IPS-18a (cell line): ENCODE measurements at regions not wholly inside any gene's neighbourhood (a gene's known extent, or its start where the extent isn't known, plus 50 kb on each side); places are given as distances from the start of the nearest gene placed in this dataset.
"Not testable (repeated sequence)": the region's sequence is repeated elsewhere in the genome, so short reads cannot be mapped to it uniquely, and the experiment has no call there.

Source experiments
- H3K27ac ChIP-seq: one replicate; pipeline ENCODE4 v1.5.1; 2013; ENCODE audit warnings: low read length
- H3K27me3 ChIP-seq: one replicate; pipeline ENCODE4 v1.6.1; 2013; ENCODE audit warnings: mild to moderate bottlenecking, low read length; ENCODE audit not compliant: control insufficient read depth, insufficient read depth
- H3K36me3 ChIP-seq: one replicate; pipeline ENCODE4 v1.6.1; 2013; ENCODE audit warnings: low read depth, low read length; ENCODE audit not compliant: control insufficient read depth
- H3K4me1 ChIP-seq: one replicate; pipeline ENCODE4 v1.6.1; 2013; ENCODE audit warnings: low read depth, low read length; ENCODE audit not compliant: control insufficient read depth
- H3K4me3 ChIP-seq: one replicate; pipeline ENCODE4 v1.5.1; 2013; ENCODE audit warnings: low read length
- H3K9ac ChIP-seq: one replicate; pipeline ENCODE4 v1.6.1; 2013; ENCODE audit warnings: mild to moderate bottlenecking, low read length, moderate library complexity
- H3K9me3 ChIP-seq: one replicate; pipeline ENCODE4 v1.6.1; 2013; ENCODE audit warnings: low read depth, low read length; ENCODE audit not compliant: control insufficient read depth

- no peak overlapping the region for H3K4me3 ChIP-seq
- H3K36me3 ChIP-seq: no peaks in the 10 kb centered on the region
- no peaks in the 10 kb centered on the region for H3K27me3 ChIP-seq
- no peak overlapping the region for H3K9ac ChIP-seq
- H3K4me1 ChIP-seq: no peaks in the 10 kb centered on the region
- peaks cover 17% of the 10 kb centered on the region for H3K9me3 ChIP-seq
- no peak overlapping the region for H3K27ac ChIP-seq
Observed at GRCh38 chr12:126974779-126975178, 1292.2 kb upstream of the TMEM132C start.

- H3K9me3 ChIP-seq: peaks cover 21% of the 10 kb centered on the region
- H3K36me3 ChIP-seq: no peaks in the 10 kb centered on the region
- H3K4me1 ChIP-seq: no peaks in the 10 kb centered on the region
- no peaks in the 10 kb centered on the region for H3K27me3 ChIP-seq
- H3K27ac ChIP-seq: no peak overlapping the region
- no peak overlapping the region for H3K9ac ChIP-seq
- no peak overlapping the region for H3K4me3 ChIP-seq
Observed at GRCh38 chr12:126976579-126976978, 1290.4 kb upstream of the TMEM132C start.

DNA sequence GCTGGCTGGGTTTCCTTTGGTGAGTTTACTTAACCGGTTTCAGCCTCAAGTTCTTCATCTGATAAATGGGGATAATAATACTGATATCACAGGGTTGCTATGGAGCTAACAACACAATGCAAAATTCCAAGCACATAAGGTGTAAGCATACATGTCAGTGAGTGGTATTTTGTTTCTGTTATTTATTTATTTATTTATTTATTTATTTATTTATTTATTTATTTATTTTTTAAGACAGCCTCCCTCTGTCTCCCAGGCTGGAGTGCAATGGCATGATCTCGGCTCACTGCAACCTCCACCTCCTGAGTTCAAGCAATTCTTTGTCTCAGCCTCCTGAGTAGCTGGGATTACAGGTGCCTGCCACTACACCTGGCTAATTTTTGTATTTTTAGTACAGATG, 1287.4 kb upstream of the TMEM132C start:
- not testable (repeated sequence) for H3K27ac ChIP-seq, H3K9ac ChIP-seq, H3K4me3 ChIP-seq, H3K4me1 ChIP-seq, H3K27me3 ChIP-seq, H3K36me3 ChIP-seq
- peaks cover 30% of the 10 kb centered on the region for H3K9me3 ChIP-seq

- peaks cover 44% of the 10 kb centered on the region for H3K9me3 ChIP-seq
- H3K36me3 ChIP-seq: no peaks in the 10 kb centered on the region
- H3K9ac ChIP-seq: no peak overlapping the region
- H3K4me3 ChIP-seq: no peak overlapping the region
- H3K4me1 ChIP-seq: no peaks in the 10 kb centered on the region
- no peak overlapping the region for H3K27ac ChIP-seq
- H3K27me3 ChIP-seq: no peaks in the 10 kb centered on the region
Observed at GRCh38 chr12:126982707-126983106, 1284.3 kb upstream of the TMEM132C start.

GRCh38 chr12:126983735-126984134, 1283.2 kb upstream of the TMEM132C start:
- peaks cover 44% of the 10 kb centered on the region for H3K9me3 ChIP-seq
- H3K4me1 ChIP-seq, H3K9ac ChIP-seq, H3K36me3 ChIP-seq, H3K27ac ChIP-seq, H3K4me3 ChIP-seq, H3K27me3 ChIP-seq: not testable (repeated sequence)

DNA sequence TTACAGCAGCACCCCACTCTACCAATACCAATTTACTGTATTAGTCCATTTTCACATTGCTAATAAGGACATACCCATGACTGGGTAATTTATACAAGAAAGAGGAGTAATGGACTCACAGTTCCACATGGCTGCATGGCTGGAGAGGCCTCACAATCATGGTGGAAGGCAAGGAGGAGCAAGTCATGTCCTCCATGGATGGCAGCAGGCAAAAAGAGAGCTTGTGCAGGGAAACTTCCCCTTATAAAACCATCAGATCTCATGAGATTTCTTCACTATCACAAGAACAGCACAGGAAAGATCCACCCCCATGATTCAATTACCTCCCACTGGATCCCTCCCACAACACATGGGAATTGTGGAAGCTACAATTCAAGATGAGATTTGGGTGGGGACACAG, 1281.3 kb upstream of the TMEM132C start:
- not testable (repeated sequence) for H3K4me1 ChIP-seq, H3K9ac ChIP-seq, H3K36me3 ChIP-seq, H3K4me3 ChIP-seq, H3K27me3 ChIP-seq, H3K27ac ChIP-seq
- H3K9me3 ChIP-seq: peaks cover 40% of the 10 kb centered on the region

DNA sequence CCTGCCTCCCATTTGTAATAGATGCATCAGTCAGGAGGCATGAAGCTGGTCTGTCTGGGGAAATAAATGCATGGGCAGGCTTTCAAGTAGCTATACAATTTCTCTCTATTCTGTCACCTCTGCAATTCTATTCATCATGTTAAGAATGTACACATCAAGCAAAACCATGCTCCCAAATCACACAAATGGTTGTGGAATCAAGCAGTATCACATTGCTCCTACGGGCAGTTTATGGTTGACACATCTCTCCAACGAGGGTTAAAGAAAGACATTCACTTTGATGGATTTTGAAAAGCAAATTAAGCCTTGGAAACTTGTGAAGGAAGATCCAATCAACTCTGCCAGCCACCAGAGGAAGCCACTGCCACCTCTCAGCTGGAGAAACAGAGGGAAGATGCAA, 1277.4 kb upstream of the TMEM132C start:
- Histone ChIP-seq H3K9me3 (peaks cover 24% of the 10 kb centered on the region), H3K4me3 (no peak overlapping the region), H3K36me3 (no peaks in the 10 kb centered on the region), H3K4me1 (no peaks in the 10 kb centered on the region), H3K9ac (no peak overlapping the region), H3K27me3 (no peaks in the 10 kb centered on the region), H3K27ac (no peak overlapping the region)

GRCh38 chr12:126993898-126994297, 1273.1 kb upstream of the TMEM132C start:
- Histone ChIP-seq H3K9me3 (peaks cover 7% of the 10 kb centered on the region), H3K9ac (no peak overlapping the region), H3K27me3 (no peaks in the 10 kb centered on the region), H3K36me3 (no peaks in the 10 kb centered on the region), H3K4me3 (no peak overlapping the region), H3K4me1 (no peaks in the 10 kb centered on the region), H3K27ac (no peak overlapping the region)

- Histone ChIP-seq H3K27ac (no peak overlapping the region), H3K27me3 (no peaks in the 10 kb centered on the region), H3K9me3 (peaks cover 5% of the 10 kb centered on the region), H3K4me3 (no peak overlapping the region), H3K36me3 (no peaks in the 10 kb centered on the region), H3K4me1 (no peaks in the 10 kb centered on the region), H3K9ac (no peak overlapping the region)
Observed at GRCh38 chr12:126994599-126994998, 1272.4 kb upstream of the TMEM132C start.

- Histone ChIP-seq H3K9me3 (no peaks in the 10 kb centered on the region), H3K27me3 (no peaks in the 10 kb centered on the region), H3K27ac (no peak overlapping the region), H3K9ac (no peak overlapping the region), H3K36me3 (no peaks in the 10 kb centered on the region), H3K4me1 (no peaks in the 10 kb centered on the region), H3K4me3 (no peak overlapping the region)
Observed at GRCh38 chr12:126998031-126998430, 1268.9 kb upstream of the TMEM132C start.

- Histone ChIP-seq H3K27me3 (no peaks in the 10 kb centered on the region), H3K27ac (no peak overlapping the region), H3K4me1 (no peaks in the 10 kb centered on the region), H3K36me3 (no peaks in the 10 kb centered on the region), H3K9ac (no peak overlapping the region), H3K4me3 (no peak overlapping the region), H3K9me3 (peaks cover 3% of the 10 kb centered on the region)
Observed at GRCh38 chr12:126998747-126999285, 1268.2 kb upstream of the TMEM132C start.

GRCh38 chr12:126999352-126999751, 1267.6 kb upstream of the TMEM132C start:
- Histone ChIP-seq H3K9me3 (peaks cover 3% of the 10 kb centered on the region), H3K9ac (no peak overlapping the region), H3K27ac (no peak overlapping the region), H3K36me3 (no peaks in the 10 kb centered on the region), H3K4me3 (no peak overlapping the region), H3K27me3 (no peaks in the 10 kb centered on the region), H3K4me1 (no peaks in the 10 kb centered on the region)
